ENCODE measurements at regions not wholly inside any gene's neighbourhood (a gene's known extent, or its start where the extent isn't known, plus 50 kb on each side); places are given as distances from the start of the nearest gene placed in this dataset.
"Not testable (repeated sequence)": the region's sequence is repeated elsewhere in the genome, so short reads cannot be mapped to it uniquely, and the experiment has no call there.

DNA sequence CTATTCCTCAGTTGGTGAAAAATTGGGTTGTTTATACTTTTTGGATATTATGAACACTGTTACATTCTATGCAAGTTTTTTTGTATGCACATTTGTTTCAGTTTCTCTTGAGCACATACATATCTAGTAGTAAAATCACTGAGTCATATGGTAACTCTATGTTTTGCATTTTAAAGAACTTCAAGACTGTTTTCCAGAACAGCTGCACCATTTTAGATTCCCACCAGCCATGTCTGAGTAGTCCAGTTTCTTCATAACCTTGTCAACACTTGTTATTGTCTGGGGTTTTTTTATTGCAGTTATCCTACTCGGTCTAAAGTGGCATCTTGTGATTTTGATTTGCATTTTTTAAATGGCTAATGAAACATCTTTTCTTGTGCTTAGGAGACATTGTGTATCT is 100.3 kb upstream of the OTOS start:
- TF ChIP-seq, protein P1, sequence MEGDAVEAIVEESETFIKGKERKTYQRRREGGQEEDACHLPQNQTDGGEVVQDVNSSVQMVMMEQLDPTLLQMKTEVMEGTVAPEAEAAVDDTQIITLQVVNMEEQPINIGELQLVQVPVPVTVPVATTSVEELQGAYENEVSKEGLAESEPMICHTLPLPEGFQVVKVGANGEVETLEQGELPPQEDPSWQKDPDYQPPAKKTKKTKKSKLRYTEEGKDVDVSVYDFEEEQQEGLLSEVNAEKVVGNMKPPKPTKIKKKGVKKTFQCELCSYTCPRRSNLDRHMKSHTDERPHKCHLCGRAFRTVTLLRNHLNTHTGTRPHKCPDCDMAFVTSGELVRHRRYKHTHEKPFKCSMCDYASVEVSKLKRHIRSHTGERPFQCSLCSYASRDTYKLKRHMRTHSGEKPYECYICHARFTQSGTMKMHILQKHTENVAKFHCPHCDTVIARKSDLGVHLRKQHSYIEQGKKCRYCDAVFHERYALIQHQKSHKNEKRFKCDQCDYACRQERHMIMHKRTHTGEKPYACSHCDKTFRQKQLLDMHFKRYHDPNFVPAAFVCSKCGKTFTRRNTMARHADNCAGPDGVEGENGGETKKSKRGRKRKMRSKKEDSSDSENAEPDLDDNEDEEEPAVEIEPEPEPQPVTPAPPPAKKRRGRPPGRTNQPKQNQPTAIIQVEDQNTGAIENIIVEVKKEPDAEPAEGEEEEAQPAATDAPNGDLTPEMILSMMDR (IDR thresholded peaks at IDR 0.05; ENCODE audit: insufficient read depth, low read depth, low read length, missing control alignments) = no peak
- no peak for DNase-seq (ENCODE audit: low read depth)

DNA sequence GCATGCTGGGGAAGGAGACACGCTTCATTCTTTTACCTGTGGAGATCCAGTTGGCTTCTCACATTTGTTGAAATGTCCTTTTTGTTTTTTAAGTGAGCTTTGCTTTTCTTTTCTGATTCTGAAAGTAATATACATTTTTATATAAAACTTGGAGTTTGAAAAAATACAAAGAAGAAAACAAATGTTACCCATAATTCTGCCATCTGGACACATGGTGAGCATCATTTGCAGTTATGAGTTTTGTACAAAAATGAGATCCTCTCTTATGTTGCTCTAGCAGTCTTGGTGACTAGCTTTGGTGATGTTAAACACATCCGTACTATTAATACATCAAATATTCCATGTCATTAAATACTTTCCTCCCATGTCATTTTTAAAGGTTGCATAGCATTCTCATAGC is 101.1 kb upstream of the OTOS start:
- DNase-seq (ENCODE audit: low read depth) = no peak
- TF ChIP-seq, protein P1 (IDR thresholded peaks at IDR 0.05; ENCODE audit: insufficient read depth, low read depth, low read length, missing control alignments) = no peak
- no peak overlapping the region for H3K4me3 ChIP-seq (ENCODE audit: low read length)

More for the DNA sequence above, 100.3 kb upstream of the OTOS start:
- H3K4me3 ChIP-seq (ENCODE audit: low read length) = no peak overlapping the region

DNA sequence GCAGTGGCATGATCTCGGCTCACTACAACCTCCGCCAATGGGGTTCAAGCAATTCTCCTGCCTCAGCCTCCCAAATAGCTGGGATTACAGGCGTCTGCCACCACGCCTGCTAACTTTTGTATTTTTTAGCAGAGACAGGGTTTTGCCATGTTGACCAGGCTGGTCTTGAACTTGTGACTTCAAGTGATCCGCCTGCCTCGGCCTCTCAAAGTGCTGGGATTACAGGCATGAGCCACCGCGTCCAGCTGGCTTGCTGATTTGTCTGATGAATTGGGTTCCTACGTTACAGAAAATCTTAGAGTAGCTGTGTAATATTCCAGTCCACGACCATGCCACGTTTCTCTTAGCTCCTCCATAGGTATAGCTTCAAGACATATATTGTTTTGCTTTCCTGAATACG is 102.6 kb upstream of the OTOS start:
- not testable (repeated sequence) for H3K4me3 ChIP-seq (ENCODE audit: low read length); DNase-seq (ENCODE audit: low read depth)

DNA sequence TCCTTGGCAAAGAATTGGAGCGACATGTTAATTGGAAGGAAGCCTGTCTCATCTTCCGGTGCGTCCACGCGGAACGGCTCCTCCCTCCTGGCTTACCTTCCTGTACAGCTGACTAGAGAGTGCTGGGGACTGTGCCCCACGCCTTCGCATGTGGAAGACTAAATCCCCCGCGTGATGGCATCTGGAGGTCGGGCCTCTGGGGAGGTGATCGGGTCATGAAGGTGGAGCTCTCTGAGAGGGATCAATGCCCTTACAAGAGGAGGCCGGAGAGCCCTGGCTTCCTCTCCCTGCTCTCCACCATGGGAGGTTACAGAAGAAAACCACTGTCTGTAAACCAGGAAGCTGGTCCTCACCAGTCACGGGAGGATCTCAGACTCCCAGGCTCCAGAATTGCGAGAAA is 104.1 kb upstream of the OTOS start:
- H3K4me3 ChIP-seq (ENCODE audit: low read length) = no peak overlapping the region
- TF ChIP-seq, protein P1 (IDR thresholded peaks at IDR 0.05; ENCODE audit: insufficient read depth, low read depth, low read length, missing control alignments) = no peak
- DNase-seq (ENCODE audit: low read depth) = no peak

DNA sequence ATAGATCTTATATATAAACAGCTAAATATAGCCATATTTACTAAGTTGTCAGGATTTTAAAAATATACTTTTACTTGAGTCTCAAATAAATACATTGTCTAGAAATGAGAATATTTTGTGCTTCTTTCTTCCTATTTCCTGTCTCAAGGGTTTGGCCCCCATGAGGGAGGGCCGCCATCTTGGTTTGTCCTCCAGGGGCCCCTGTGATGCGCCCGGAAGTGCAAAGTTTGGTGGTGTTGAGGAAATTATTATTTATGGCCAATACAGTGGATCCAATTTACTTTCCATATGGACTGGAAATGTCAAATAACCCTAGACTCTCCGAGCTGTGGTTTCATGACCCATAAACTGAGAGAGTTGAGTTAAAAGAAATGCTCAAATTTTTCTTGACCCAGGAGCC is 104.7 kb upstream of the OTOS start:
- TF ChIP-seq, protein P1 (IDR thresholded peaks at IDR 0.05; ENCODE audit: insufficient read depth, low read depth, low read length, missing control alignments) = no peak
- no peak overlapping the region for H3K4me3 ChIP-seq (ENCODE audit: low read length)
- DNase-seq (ENCODE audit: low read depth) = no peak

DNA sequence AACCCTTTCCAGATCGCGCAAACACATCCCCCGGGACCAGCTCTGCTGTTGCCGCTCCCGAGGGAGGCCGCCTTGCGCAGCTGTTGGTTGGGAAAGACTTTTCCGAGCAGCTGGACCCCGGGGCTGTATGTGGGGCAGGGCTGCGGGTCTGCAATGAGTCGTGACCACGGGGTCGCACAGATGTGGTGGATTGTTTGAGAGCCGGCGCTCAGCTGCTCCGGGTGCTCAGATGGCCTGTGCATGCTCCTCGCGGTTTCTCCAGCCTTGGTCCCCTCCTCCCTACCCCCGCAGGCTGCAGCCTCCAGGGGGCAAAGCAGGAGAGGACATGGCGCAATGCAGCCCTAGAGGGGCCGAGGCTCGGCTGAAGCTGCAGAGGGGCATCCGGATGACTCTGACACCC is 105.2 kb upstream of the OTOS start:
- TF ChIP-seq, protein P1 (IDR thresholded peaks at IDR 0.05; ENCODE audit: insufficient read depth, low read depth, low read length, missing control alignments) = no peak
- no peak overlapping the region for H3K4me3 ChIP-seq (ENCODE audit: low read length)
- DNase-seq (ENCODE audit: low read depth) = no peak

DNA sequence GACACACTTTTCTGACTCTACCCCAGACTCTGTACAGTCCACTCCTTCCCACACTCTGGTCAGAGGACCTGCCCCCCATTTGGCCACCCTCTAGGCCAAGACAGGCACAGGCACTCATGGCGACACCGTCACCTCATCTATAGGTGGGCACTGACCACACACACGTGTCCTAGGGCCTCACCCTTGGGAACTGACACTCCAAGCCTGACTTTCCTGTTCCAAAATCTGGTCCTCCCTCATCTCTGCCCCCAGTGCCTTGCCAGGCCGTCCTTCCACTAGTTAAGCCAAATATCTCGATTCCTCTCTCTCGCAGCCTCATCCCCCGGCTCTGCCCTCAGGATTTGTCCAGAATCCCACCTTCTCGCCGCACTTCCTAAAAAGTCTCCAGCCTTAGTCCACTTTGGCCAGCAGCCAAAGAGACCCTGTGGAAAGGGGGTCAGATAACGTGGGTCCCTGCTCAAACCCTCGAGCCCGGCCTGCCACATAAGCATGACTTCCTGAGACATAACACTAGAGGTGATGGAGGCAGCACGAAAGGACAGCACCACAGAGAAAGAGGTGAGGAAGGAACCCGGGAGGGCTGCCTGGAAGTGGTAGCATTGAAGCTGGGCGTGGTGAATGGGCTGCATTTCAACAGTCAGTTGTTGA is 105.8 kb upstream of the OTOS start:
- TF ChIP-seq, protein P1 (IDR thresholded peaks at IDR 0.05; ENCODE audit: insufficient read depth, low read depth, low read length, missing control alignments) = no peak
- DNase-seq (ENCODE audit: low read depth) = no peak
- no peak overlapping the region for H3K4me3 ChIP-seq (ENCODE audit: low read length)

All from epithelial cell of esophagus (primary cell).